ENCODE measurements at regions not wholly inside any gene's neighbourhood (a gene's known extent, or its start where the extent isn't known, plus 50 kb on each side); places are given as distances from the start of the nearest gene placed in this dataset.
"Not testable (repeated sequence)": the region's sequence is repeated elsewhere in the genome, so short reads cannot be mapped to it uniquely, and the experiment has no call there.

GRCh38 chr6:170003451-170004160, 252.2 kb downstream of the ERMARD start:
- Histone ChIP-seq H3K9me3 (ENCODE audit: insufficient read depth, low read length) (peaks cover 9% of the 10 kb centered on the region; the same call in 1 of the 2 replicates), H3K4me3 (ENCODE audit: insufficient read depth, low read length, poor library complexity, severe bottlenecking) (no peak overlapping the region), H3K9ac (ENCODE audit: low read length) (no peak overlapping the region), H3F3A (ENCODE audit: insufficient read depth) (no peaks in the 10 kb centered on the region), H3K27me3 (ENCODE audit: low read length) (no peaks in the 10 kb centered on the region), H3K27ac (ENCODE audit: low read depth, low read length) (no peak overlapping the region), H4K20me1 (ENCODE audit: low read depth, low read length) (no peaks in the 10 kb centered on the region), H2AFZ (ENCODE audit: low read depth, low read length, severe bottlenecking) (no peak overlapping the region), H3K9me2 (replicated peaks; ENCODE audit: insufficient read depth, low read length) (no peaks in the 10 kb centered on the region), H3K79me2 (ENCODE audit: insufficient read depth, low read length) (no peaks in the 10 kb centered on the region), H3K4me2 (ENCODE audit: low read depth, low read length, poor library complexity, severe bottlenecking) (no peak overlapping the region), H3K36me3 (ENCODE audit: low read length) (no peaks in the 10 kb centered on the region)
- TF ChIP-seq EZH2phosphoT487 (conservative IDR thresholded peaks at IDR 0.05; ENCODE audit: low read length), result no peak
- no peak for TF ChIP-seq CTCF (IDR thresholded peaks at IDR 0.05; ENCODE audit: insufficient read depth, low read length, poor library complexity, severe bottlenecking)

GRCh38 chr6:170003027-170003426, 251.6 kb downstream of the ERMARD start:
- Histone ChIP-seq H3K27me3 (ENCODE audit: low read length) (no peaks in the 10 kb centered on the region), H3K9me3 (ENCODE audit: insufficient read depth, low read length) (peaks cover 9% of the 10 kb centered on the region; the same call in 1 of the 2 replicates), H3F3A (ENCODE audit: insufficient read depth) (no peaks in the 10 kb centered on the region), H2AFZ (ENCODE audit: low read depth, low read length, severe bottlenecking) (no peak overlapping the region), H3K9me2 (replicated peaks; ENCODE audit: insufficient read depth, low read length) (no peaks in the 10 kb centered on the region), H3K9ac (ENCODE audit: low read length) (no peak overlapping the region), H3K4me3 (ENCODE audit: insufficient read depth, low read length, poor library complexity, severe bottlenecking) (no peak overlapping the region), H3K27ac (ENCODE audit: low read depth, low read length) (no peak overlapping the region), H3K79me2 (ENCODE audit: insufficient read depth, low read length) (no peaks in the 10 kb centered on the region), H3K4me2 (ENCODE audit: low read depth, low read length, poor library complexity, severe bottlenecking) (no peak overlapping the region), H4K20me1 (ENCODE audit: low read depth, low read length) (no peaks in the 10 kb centered on the region), H3K36me3 (ENCODE audit: low read length) (no peaks in the 10 kb centered on the region)
- no peak for TF ChIP-seq EZH2phosphoT487 (conservative IDR thresholded peaks at IDR 0.05; ENCODE audit: low read length)
- TF ChIP-seq CTCF (IDR thresholded peaks at IDR 0.05; ENCODE audit: insufficient read depth, low read length, poor library complexity, severe bottlenecking), result no peak

- H3K4me3 ChIP-seq (ENCODE audit: insufficient read depth, low read length, poor library complexity, severe bottlenecking); H3K27ac ChIP-seq (ENCODE audit: low read depth, low read length); H4K20me1 ChIP-seq (ENCODE audit: low read depth, low read length); H3K27me3 ChIP-seq (ENCODE audit: low read length); H2AFZ ChIP-seq (ENCODE audit: low read depth, low read length, severe bottlenecking); H3K79me2 ChIP-seq (ENCODE audit: insufficient read depth, low read length); H3K36me3 ChIP-seq (ENCODE audit: low read length); H3K9ac ChIP-seq (ENCODE audit: low read length); H3K4me2 ChIP-seq (ENCODE audit: low read depth, low read length, poor library complexity, severe bottlenecking); H3K9me3 ChIP-seq (ENCODE audit: insufficient read depth, low read length); H3F3A ChIP-seq (ENCODE audit: insufficient read depth); H3K9me2 ChIP-seq (replicated peaks; ENCODE audit: insufficient read depth, low read length): not testable (repeated sequence)
These were observed 250.4 kb downstream of the ERMARD start for GRCh38 chr6:170001782-170002181.

GRCh38 chr6:170000071-170000843, 248.8 kb downstream of the ERMARD start:
- Histone ChIP-seq H3K27me3 (ENCODE audit: low read length) (no peaks in the 10 kb centered on the region), H3K9ac (ENCODE audit: low read length) (no peak overlapping the region), H3F3A (ENCODE audit: insufficient read depth) (no peaks in the 10 kb centered on the region), H3K36me3 (ENCODE audit: low read length) (no peaks in the 10 kb centered on the region), H4K20me1 (ENCODE audit: low read depth, low read length) (no peaks in the 10 kb centered on the region), H3K27ac (ENCODE audit: low read depth, low read length) (no peak overlapping the region), H3K4me3 (ENCODE audit: insufficient read depth, low read length, poor library complexity, severe bottlenecking) (no peak overlapping the region), H3K4me2 (ENCODE audit: low read depth, low read length, poor library complexity, severe bottlenecking) (no peak overlapping the region), H3K9me3 (ENCODE audit: insufficient read depth, low read length) (peaks cover 9% of the 10 kb centered on the region; the same call in 1 of the 2 replicates), H3K9me2 (replicated peaks; ENCODE audit: insufficient read depth, low read length) (no peaks in the 10 kb centered on the region), H3K79me2 (ENCODE audit: insufficient read depth, low read length) (no peaks in the 10 kb centered on the region), H2AFZ (ENCODE audit: low read depth, low read length, severe bottlenecking) (no peak overlapping the region)
- TF ChIP-seq EZH2phosphoT487 (conservative IDR thresholded peaks at IDR 0.05; ENCODE audit: low read length), result no peak

All from SU-DHL-6 (cell line).